Panc1 (cell line): ENCODE measurements at regions not wholly inside any gene's neighbourhood (a gene's known extent, or its start where the extent isn't known, plus 50 kb on each side); places are given as distances from the start of the nearest gene placed in this dataset.

Experiments
- ATAC-seq: fragments of 200-7000 bp; cut with Tn5 transposase; 2 replicates; pipeline ENCODE4 v1.9.1; 2020; ENCODE audit warnings: mild to moderate bottlenecking, moderate library complexity
- BruUV-seq: library from RNA; stranded (reverse); fragments of 400-500 nt; replicated peaks from 2 replicates; lab custom pipeline; 2021; lab: Mats Ljungman, UMichigan
- CTCF ChIA-PET: fragments of 300-600 bp; sonication (Branson Sonifier 250); formaldehyde crosslinking; loops from one replicate; lab custom pipeline; 2022; ENCODE audit warnings: antibody characterized with exemption; lab: Charles Lee
- POLR2A ChIA-PET: fragments of 300-600 bp; sonication (Branson Sonifier 250); formaldehyde crosslinking; loops from one replicate; lab custom pipeline; 2022; ENCODE audit warnings: antibody characterized with exemption; lab: Charles Lee
- DNase-seq: peaks from one replicate; pipeline ENCODE4 v3.0.0-alpha.2; 2010; ENCODE audit warnings: low read depth, low spot score
- H3K27ac ChIP-seq: 2 replicates; pipeline ENCODE4 v1.5.1; 2011; ENCODE audit warnings: mild to moderate bottlenecking, low read length, inconsistent platforms
- H3K27me3 ChIP-seq: fragments of 200-500 bp; sonication (Bioruptor generic); 2 replicates; pipeline ENCODE4 v1.6.0; 2014; ENCODE audit warnings: low read length, inconsistent platforms; ENCODE audit not compliant: control insufficient read depth, insufficient read depth
- H3K36me3 ChIP-seq: fragments of 200-500 bp; sonication (Bioruptor generic); 2 replicates; pipeline ENCODE4 v1.5.1; 2014; ENCODE audit warnings: inconsistent platforms, mild to moderate bottlenecking, low read length, moderate library complexity; ENCODE audit not compliant: control insufficient read depth, insufficient read depth
- H3K4me1 ChIP-seq: 2 replicates; pipeline ENCODE4 v1.5.1; 2011; ENCODE audit warnings: inconsistent platforms, mild to moderate bottlenecking, low read length, moderate library complexity; ENCODE audit not compliant: control insufficient read depth, insufficient read depth
- H3K4me3 ChIP-seq, 2 experiments: 2 replicates each; pipeline ENCODE4 v1.5.1; 2011 to 2012; ENCODE audit warnings: low read depth in 2 of 2, low read length in 2 of 2, mild to moderate bottlenecking in 2 of 2, inconsistent platforms in 1 of 2, moderate library complexity in 1 of 2
- H3K9me3 ChIP-seq: fragments of 200-500 bp; sonication (Bioruptor generic); 2 replicates; pipeline ENCODE4 v1.5.1; 2014; ENCODE audit warnings: low read depth, mild to moderate bottlenecking, inconsistent platforms, low read length, moderate library complexity; ENCODE audit not compliant: control insufficient read depth, insufficient read depth
- CTCF ChIP-seq: fragments of 450-650 bp; IDR thresholded peaks from 2 replicates; pipeline ENCODE4 v1.5.1; 2017; ENCODE audit warnings: mild to moderate bottlenecking
- POLR2AphosphoS5 ChIP-seq: IDR thresholded peaks from 2 replicates; pipeline ENCODE4 v1.6.1; 2012; ENCODE audit warnings: mild to moderate bottlenecking, low read depth, low read length, moderate library complexity
- SIN3A ChIP-seq: IDR thresholded peaks from 2 replicates; pipeline ENCODE4 v1.6.1; 2012; ENCODE audit warnings: low read depth, mild to moderate bottlenecking, low read length, moderate library complexity, borderline replicate concordance; ENCODE audit not compliant: insufficient read depth
- TCF7L2 ChIP-seq: IDR thresholded peaks from 2 replicates; pipeline ENCODE4 v1.6.1; 2011; ENCODE audit warnings: mild to moderate bottlenecking, low read depth, low read length, inconsistent platforms
- in situ Hi-C: cut with HindIII; loops from 2 replicates; pipeline ENCODE4 v1.10.0; 2016; ENCODE audit warnings: low sequenced_read_pairs, low pct_unique_long_range_greater_than_20kb
- intact Hi-C: fragments of 100-400 bp; cut with micrococcal nuclease; formaldehyde crosslinking; loops from one replicate; pipeline ENCODE4 v1.10.0; 2022; ENCODE audit not compliant: unreplicated experiment
- TF ChIP-seq, protein P1 (sequence below), 2 experiments: IDR thresholded peaks; 2 replicates each; pipeline ENCODE4 v1.6.1; 2011 to 2012; ENCODE audit warnings: low read depth in 2 of 2, control low read depth in 1 of 2, low read length in 1 of 2, mild to moderate bottlenecking in 1 of 2, moderate library complexity in 1 of 2; ENCODE audit not compliant: insufficient read depth in 1 of 2

GRCh38 chr12:17818931-17819330 is 271.1 kb downstream of the RERGL start:
- intact Hi-C loops (no loop called here), in situ Hi-C loops (no loop called here)
- Histone ChIP-seq H3K27me3 (no peaks in the 10 kb centered on the region), H3K9me3 (no peaks in the 10 kb centered on the region), H3K4me1 (no peaks in the 10 kb centered on the region), H3K27ac (no peak overlapping the region), H3K4me3 (no peak overlapping the region), H3K36me3 (no peaks in the 10 kb centered on the region)
- ATAC-seq (no peak), DNase-seq (no peak)
- CTCF ChIA-PET, result no interaction called here
- POLR2A ChIA-PET, result no interaction called here
- TF ChIP-seq, protein P1, sequence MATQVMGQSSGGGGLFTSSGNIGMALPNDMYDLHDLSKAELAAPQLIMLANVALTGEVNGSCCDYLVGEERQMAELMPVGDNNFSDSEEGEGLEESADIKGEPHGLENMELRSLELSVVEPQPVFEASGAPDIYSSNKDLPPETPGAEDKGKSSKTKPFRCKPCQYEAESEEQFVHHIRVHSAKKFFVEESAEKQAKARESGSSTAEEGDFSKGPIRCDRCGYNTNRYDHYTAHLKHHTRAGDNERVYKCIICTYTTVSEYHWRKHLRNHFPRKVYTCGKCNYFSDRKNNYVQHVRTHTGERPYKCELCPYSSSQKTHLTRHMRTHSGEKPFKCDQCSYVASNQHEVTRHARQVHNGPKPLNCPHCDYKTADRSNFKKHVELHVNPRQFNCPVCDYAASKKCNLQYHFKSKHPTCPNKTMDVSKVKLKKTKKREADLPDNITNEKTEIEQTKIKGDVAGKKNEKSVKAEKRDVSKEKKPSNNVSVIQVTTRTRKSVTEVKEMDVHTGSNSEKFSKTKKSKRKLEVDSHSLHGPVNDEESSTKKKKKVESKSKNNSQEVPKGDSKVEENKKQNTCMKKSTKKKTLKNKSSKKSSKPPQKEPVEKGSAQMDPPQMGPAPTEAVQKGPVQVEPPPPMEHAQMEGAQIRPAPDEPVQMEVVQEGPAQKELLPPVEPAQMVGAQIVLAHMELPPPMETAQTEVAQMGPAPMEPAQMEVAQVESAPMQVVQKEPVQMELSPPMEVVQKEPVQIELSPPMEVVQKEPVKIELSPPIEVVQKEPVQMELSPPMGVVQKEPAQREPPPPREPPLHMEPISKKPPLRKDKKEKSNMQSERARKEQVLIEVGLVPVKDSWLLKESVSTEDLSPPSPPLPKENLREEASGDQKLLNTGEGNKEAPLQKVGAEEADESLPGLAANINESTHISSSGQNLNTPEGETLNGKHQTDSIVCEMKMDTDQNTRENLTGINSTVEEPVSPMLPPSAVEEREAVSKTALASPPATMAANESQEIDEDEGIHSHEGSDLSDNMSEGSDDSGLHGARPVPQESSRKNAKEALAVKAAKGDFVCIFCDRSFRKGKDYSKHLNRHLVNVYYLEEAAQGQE (IDR thresholded peaks at IDR 0.05; ENCODE audit: insufficient read depth in 1 of 2, low read depth in 2 of 2, low read length in 1 of 2), result no peak
- BruUV-seq, result no TSS peak

DNA sequence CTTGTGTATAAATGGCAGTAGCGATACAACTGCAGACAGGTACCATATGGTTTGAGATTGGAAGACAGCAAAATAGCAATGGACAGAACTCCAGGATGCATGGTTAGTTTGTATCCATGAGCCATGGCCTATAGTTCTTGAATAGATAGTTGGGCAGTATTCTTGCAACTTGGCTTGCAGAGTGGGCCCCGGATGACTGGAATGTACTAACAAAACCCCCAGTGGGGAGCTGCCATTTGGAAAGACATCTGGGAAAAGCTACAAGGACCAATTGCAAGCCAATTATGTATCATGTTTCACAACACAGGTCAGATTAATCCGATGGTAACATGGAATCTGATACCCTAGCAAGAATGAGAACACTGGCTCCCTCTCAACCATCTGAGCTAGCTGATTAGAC is 279.6 kb downstream of the RERGL start:
- BruUV-seq, result no TSS peak
- CTCF ChIA-PET, result no interaction called here
- TF ChIP-seq TCF7L2 (no peak), SIN3A (no peak), CTCF (no peak), POLR2AphosphoS5 (no peak)
- TF ChIP-seq, protein P1 (IDR thresholded peaks at IDR 0.05; ENCODE audit: insufficient read depth in 1 of 2, low read depth in 2 of 2, low read length in 1 of 2), result no peak

More for the DNA sequence above, 279.6 kb downstream of the RERGL start:
- no peaks in the 10 kb centered on the region for H3K27me3 ChIP-seq
- no peak overlapping the region for H3K4me3 ChIP-seq
- no peak for ATAC-seq
- in situ Hi-C loops (no loop called here), intact Hi-C loops (no loop called here)
- H3K27ac ChIP-seq, result no peak overlapping the region
- no peak for DNase-seq
- no peaks in the 10 kb centered on the region for H3K9me3 ChIP-seq
- POLR2A ChIA-PET, result no interaction called here
- no peaks in the 10 kb centered on the region for H3K36me3 ChIP-seq
- H3K4me1 ChIP-seq, result no peaks in the 10 kb centered on the region
